Fibroblast of mammary gland (primary cell): ENCODE measurements at regions not wholly inside any gene's neighbourhood (a gene's known extent, or its start where the extent isn't known, plus 50 kb on each side); places are given as distances from the start of the nearest gene placed in this dataset.

Experiments used
- DNase-seq: peaks from one replicate; pipeline ENCODE4 v3.0.0-alpha.2; 2010; ENCODE audit warnings: low read depth
- H3K4me3 ChIP-seq: 2 replicates; pipeline ENCODE4 v1.5.1; 2011; ENCODE audit warnings: low read depth, mild to moderate bottlenecking, low read length, moderate library complexity; ENCODE audit not compliant: control insufficient read depth
- TF ChIP-seq, protein P1 (sequence below): conservative IDR thresholded peaks from 2 replicates; pipeline ENCODE4 v1.5.1; 2011; ENCODE audit warnings: low read depth, low read length, inconsistent platforms; ENCODE audit not compliant: control insufficient read depth, insufficient read depth

DNA sequence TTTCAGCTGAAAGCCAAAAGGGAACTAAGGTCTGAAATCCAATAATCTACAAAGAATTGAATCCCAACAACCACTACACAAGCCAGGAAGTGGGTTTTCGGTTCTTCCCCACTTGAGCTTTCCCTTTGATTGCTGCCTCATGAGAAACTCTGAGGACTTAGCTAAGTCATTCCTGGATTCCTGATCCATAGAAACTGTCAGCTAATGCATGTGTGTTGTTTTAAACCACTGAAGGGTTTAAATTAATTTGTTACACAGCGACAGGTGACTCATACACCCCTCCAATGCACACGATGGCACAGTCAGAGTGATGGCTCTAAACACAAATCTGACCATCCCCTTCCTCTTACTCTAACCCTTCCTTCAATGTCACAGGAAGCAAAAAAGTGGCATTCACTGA, 282.9 kb downstream of the RAB28 start:
- TF ChIP-seq, protein P1, sequence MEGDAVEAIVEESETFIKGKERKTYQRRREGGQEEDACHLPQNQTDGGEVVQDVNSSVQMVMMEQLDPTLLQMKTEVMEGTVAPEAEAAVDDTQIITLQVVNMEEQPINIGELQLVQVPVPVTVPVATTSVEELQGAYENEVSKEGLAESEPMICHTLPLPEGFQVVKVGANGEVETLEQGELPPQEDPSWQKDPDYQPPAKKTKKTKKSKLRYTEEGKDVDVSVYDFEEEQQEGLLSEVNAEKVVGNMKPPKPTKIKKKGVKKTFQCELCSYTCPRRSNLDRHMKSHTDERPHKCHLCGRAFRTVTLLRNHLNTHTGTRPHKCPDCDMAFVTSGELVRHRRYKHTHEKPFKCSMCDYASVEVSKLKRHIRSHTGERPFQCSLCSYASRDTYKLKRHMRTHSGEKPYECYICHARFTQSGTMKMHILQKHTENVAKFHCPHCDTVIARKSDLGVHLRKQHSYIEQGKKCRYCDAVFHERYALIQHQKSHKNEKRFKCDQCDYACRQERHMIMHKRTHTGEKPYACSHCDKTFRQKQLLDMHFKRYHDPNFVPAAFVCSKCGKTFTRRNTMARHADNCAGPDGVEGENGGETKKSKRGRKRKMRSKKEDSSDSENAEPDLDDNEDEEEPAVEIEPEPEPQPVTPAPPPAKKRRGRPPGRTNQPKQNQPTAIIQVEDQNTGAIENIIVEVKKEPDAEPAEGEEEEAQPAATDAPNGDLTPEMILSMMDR, result no peak
- DNase-seq, result no peak
- no peak overlapping the region for H3K4me3 ChIP-seq

DNA sequence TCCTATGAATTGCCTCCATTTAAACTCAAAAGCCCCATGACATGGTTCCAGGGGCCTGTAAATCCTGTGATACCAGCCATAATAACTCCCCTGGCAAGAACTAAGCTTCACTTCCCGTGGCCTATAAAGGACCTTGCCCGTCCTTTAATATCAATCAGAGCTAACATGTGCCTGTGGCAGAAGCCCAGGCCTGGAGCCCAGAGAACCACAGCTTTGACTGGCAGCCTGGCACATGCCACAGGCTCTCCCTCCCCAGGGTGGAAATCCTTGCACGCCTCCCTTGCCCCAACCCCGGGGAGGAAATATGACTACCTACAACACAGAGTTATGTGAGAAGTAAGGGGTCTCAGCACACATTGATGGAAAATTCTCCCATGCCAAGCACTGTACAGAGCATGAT, 287.4 kb downstream of the RAB28 start:
- no peak for DNase-seq
- no peak overlapping the region for H3K4me3 ChIP-seq
- TF ChIP-seq, protein P1, result no peak

DNA sequence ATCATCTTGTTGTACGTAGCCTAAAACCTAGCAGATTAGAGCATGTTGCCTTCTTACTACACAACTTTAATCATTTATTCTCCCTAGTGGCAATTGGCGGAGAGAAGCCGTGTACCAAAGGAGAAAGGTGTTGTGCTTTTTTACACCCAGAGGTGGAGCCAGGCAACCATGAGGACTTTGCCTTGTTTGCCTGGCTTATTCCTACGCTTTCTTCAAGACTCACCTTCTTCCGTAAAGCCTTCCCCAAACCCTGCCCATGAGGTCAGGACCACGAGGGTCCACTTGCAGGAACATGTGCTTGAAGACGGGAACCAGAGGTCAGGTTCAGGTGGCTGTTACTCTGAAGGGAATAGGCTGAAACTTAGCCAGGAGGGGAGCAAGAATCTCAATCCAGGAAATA, 290.5 kb downstream of the RAB28 start:
- TF ChIP-seq, protein P1, result no peak
- no peak for DNase-seq
- no peak overlapping the region for H3K4me3 ChIP-seq

DNA sequence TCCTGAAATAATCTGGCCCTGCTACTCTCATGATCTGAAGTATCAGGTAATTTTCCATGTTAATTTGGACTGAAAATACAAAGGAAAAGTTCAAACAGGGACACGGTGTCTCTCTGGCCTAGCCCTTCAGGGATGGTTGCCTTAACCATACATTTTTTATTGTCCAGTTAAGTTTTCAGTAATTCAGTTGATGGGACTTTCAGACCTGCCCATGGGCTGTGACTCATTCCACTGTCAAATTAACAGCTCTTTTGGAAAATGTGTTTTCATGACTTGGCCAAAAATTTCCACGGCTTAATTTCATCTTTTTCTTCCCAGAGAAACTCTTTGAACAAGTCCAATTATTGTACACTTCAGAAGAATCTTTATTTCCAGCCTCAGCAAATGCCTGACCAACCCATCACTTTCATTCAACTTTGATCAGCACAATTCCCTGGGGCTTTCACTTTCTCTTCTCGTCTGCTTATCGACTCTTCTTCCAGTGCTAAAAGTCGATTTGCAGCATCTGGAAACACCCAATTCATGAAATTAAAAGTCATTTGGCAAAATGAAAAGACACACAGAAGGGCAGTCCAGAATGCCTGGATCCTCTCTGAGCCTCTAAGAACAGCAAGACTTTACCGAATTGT, 293.9 kb downstream of the RAB28 start:
- TF ChIP-seq, protein P1, result no peak
- H3K4me3 ChIP-seq, result no peak overlapping the region
- DNase-seq, result no peak

DNA sequence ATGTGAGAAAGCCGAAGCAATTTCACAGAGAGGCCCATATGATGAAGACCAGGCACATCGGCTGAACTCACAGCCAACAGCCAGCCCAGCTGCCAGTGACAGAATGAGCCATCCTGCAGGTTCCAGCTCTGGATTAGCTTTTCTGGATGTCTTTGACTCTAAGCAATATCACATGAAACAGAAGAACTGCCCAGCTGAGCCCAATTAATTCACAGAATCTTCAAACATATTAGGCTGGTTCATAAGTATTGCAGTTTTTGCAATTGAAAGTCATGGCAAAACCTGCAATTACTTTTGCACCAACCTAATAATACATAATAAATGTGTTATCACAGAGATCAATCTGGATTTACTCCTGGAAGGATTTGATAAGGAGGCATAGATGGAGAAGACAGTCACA, 299.9 kb downstream of the RAB28 start:
- DNase-seq, result no peak
- no peak overlapping the region for H3K4me3 ChIP-seq
- TF ChIP-seq, protein P1, result no peak

DNA sequence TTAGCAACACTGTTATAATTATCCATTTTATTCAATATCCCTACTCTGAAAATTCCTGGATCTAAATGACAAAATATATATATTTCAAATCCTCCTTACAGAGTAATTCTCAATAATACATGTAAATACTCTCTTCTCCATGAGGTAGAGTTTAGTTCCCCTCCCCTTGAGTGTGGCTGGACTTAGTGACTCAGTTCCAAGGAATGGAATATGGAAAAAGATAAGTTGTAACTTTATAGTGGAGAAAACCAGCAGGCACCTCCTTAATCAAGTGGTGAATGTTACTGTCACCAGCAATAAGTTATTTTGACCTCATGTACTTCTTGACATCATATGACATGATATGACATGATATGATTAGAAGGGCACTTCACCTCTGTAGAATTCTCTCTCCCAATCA, 302.0 kb downstream of the RAB28 start:
- no peak for DNase-seq
- TF ChIP-seq, protein P1, result no peak
- no peak overlapping the region for H3K4me3 ChIP-seq

DNA sequence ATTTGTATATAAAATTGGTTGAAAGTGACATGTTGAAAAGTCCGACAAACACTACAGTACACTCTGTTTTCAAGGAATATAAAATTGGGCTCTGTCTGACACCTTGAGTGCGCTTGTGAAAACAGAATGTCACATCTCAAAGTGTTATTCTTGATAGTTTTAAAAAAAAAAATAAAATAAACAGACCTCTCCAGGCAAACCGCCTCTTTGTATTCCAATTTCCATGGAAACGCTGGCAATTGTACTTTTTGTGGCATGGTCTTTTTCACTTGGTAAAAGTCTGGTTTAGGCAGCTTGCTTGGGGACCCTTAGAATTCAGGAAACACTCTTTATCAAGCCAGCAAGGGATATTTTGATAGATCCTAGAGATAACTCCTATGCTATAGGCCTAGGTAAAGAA, 302.5 kb downstream of the RAB28 start:
- DNase-seq, result no peak
- no peak overlapping the region for H3K4me3 ChIP-seq
- TF ChIP-seq, protein P1, result no peak
